ENCODE measurements at regions not wholly inside any gene's neighbourhood (a gene's known extent, or its start where the extent isn't known, plus 50 kb on each side); places are given as distances from the start of the nearest gene placed in this dataset.
A peak's percentile ranks its signal among the peaks of the same experiment; 100 is the strongest.

DNA sequence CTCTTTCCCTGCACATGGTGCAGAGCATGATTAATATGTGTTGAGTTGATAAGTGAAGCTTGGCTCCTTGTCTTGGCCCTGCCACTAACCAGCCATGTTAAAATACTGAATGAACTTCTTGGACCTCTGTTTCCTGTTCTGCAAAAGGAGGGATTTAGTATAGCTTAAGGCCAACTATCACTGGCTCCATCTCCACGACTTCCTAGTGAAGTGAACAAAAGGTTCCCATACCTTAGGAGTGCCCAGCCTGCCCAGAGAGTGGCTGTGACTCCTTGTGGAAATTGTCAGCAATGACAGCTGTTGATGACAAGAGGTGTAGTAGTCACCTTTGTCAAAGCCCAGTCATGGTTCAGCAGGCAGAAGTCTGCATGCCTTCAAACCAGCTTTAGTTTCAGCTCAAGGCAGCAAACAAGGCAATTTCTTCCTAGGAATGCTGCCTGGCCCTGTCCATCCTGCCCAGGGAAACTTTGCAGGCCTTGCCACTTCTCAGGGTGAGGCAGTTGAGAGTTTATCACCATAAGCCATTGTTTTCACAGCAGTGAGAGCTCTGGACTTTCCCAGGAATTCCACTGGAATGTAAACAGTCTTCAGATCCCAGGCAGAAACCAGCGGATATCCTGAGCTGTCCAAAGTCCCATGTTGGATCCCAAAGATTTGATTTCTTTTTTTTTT lies 169.7 kb upstream of the TNFAIP3 start:
- Histone ChIP-seq H3K9me3 (replicated peaks) (no peaks in the 10 kb centered on the region), H3K4me1 (peaks cover 54% of the 10 kb centered on the region), H3K36me3 (no peaks in the 10 kb centered on the region), H3K27me3 (ENCODE audit: low read depth) (no peaks in the 10 kb centered on the region), H3K27ac (replicated peaks) (peak overlapping the region; percentile 79), H3K4me3 (no peak overlapping the region)
- intact Hi-C loops (cut with micrococcal nuclease), result no loop called here
- no peak for DNase-seq
- TF ChIP-seq, protein P1, sequence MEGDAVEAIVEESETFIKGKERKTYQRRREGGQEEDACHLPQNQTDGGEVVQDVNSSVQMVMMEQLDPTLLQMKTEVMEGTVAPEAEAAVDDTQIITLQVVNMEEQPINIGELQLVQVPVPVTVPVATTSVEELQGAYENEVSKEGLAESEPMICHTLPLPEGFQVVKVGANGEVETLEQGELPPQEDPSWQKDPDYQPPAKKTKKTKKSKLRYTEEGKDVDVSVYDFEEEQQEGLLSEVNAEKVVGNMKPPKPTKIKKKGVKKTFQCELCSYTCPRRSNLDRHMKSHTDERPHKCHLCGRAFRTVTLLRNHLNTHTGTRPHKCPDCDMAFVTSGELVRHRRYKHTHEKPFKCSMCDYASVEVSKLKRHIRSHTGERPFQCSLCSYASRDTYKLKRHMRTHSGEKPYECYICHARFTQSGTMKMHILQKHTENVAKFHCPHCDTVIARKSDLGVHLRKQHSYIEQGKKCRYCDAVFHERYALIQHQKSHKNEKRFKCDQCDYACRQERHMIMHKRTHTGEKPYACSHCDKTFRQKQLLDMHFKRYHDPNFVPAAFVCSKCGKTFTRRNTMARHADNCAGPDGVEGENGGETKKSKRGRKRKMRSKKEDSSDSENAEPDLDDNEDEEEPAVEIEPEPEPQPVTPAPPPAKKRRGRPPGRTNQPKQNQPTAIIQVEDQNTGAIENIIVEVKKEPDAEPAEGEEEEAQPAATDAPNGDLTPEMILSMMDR (IDR thresholded peaks at IDR 0.05; ENCODE audit: borderline replicate concordance), result no peak

DNA sequence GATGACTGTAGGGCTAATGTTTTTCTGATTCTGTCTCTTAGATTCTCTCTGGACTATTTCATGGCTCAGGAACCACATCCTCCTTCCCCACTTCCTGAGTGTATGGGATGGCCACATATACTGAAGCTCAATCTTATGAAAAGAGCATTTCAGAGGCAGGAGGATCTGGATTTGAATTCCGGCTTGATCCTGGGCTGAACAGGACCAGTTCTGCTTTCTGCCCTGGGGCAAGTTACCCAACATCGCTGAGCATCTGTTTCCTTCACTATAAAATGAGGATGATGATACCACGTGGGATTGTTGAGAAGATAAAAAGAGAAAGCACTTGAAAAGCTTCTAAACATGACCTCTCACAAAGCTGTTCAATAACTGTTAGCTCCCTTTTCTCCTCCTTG lies 168.4 kb upstream of the TNFAIP3 start:
- Histone ChIP-seq H3K27ac (replicated peaks) (peak overlapping the region; percentile 79), H3K4me1 (peaks cover 56% of the 10 kb centered on the region), H3K27me3 (ENCODE audit: low read depth) (no peaks in the 10 kb centered on the region), H3K4me3 (no peak overlapping the region), H3K9me3 (replicated peaks) (no peaks in the 10 kb centered on the region), H3K36me3 (no peaks in the 10 kb centered on the region)
- intact Hi-C loops (cut with micrococcal nuclease), result no loop called here
- no peak for DNase-seq
- TF ChIP-seq, protein P1 (IDR thresholded peaks at IDR 0.05; ENCODE audit: borderline replicate concordance), result no peak

- Histone ChIP-seq H3K27me3 (ENCODE audit: low read depth) (no peaks in the 10 kb centered on the region), H3K36me3 (no peaks in the 10 kb centered on the region), H3K4me3 (no peak overlapping the region), H3K9me3 (replicated peaks) (no peaks in the 10 kb centered on the region), H3K27ac (replicated peaks) (peak overlapping the region; percentile 79), H3K4me1 (peaks cover 51% of the 10 kb centered on the region)
- intact Hi-C loops (cut with micrococcal nuclease), result no loop called here
- no peak for DNase-seq
- TF ChIP-seq, protein P1 (IDR thresholded peaks at IDR 0.05; ENCODE audit: borderline replicate concordance), result no peak
Observed at GRCh38 chr6:137699031-137699683, 167.9 kb upstream of the TNFAIP3 start.

DNA sequence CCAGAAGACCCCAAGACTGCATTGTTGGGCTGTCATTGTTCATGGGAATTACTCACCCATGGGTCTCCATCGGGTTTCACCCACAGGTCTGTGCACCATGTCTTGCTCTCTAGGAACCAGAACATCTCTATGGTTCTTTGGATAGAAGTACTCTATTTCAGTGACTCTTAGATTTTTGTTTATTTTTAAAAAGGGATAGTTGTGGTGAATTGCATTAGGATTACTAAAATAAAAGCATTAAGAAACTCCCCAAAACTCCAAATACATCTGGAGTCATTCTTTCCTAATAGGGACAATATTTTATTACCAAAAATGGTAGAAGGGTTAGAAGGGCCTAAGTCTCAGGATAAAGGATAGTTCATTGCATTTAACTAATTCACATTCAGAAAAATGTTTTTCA lies 166.9 kb upstream of the TNFAIP3 start:
- peaks cover 50% of the 10 kb centered on the region for H3K4me1 ChIP-seq

GRCh38 chr6:137700751-137701477 lies 166.1 kb upstream of the TNFAIP3 start:
- Histone ChIP-seq H3K9me3 (replicated peaks) (no peaks in the 10 kb centered on the region), H3K4me3 (no peak overlapping the region), H3K4me1 (peaks cover 45% of the 10 kb centered on the region), H3K27me3 (ENCODE audit: low read depth) (no peaks in the 10 kb centered on the region), H3K27ac (replicated peaks) (peak overlapping the region; percentile 2), H3K36me3 (no peaks in the 10 kb centered on the region)
- DNase-seq, result no peak
- TF ChIP-seq, protein P1 (IDR thresholded peaks at IDR 0.05; ENCODE audit: borderline replicate concordance), result no peak
- intact Hi-C loops (cut with micrococcal nuclease), result no loop called here

More for the DNA sequence above, 166.9 kb upstream of the TNFAIP3 start:
- Histone ChIP-seq H3K36me3 (no peaks in the 10 kb centered on the region), H3K4me3 (no peak overlapping the region), H3K27ac (replicated peaks) (peak overlapping the region; percentile 2), H3K9me3 (replicated peaks) (no peaks in the 10 kb centered on the region), H3K27me3 (ENCODE audit: low read depth) (no peaks in the 10 kb centered on the region)
- no peak for DNase-seq
- TF ChIP-seq, protein P1 (IDR thresholded peaks at IDR 0.05; ENCODE audit: borderline replicate concordance), result no peak
- intact Hi-C loops (cut with micrococcal nuclease), result no loop called here

Data from left ventricle myocardium inferior (tissue), 1 donor.